NCI-H460 (cell line): ENCODE measurements at regions not wholly inside any gene's neighbourhood (a gene's known extent, or its start where the extent isn't known, plus 50 kb on each side); places are given as distances from the start of the nearest gene placed in this dataset.
"Not testable (repeated sequence)": the region's sequence is repeated elsewhere in the genome, so short reads cannot be mapped to it uniquely, and the experiment has no call there.

Source experiments
- DNase-seq: peaks from one replicate; pipeline ENCODE4 v3.0.0-alpha.2; 2016; ENCODE audit warnings: low read depth; ENCODE audit errors: extremely low read depth

DNA sequence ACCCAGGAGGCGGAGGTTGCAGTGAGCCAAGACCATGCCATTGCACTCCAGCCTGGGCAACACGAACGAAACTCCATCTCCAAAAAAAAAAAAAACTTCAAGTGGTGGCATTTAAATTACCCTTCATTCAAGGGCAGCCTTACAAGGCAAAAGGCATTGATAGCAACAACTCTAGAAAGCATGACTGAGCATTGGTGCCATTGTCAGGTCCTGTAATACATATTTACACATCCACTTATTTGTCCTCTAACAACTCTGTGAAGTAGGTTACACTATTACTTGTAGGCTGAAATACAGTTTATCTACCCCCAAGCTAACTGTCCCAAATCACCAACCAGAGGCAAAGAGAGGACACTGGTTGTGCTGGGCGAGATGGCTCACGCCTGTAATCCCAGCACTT lies 52.7 kb upstream of the LARP1 start:
- DNase-seq = no peak

DNA sequence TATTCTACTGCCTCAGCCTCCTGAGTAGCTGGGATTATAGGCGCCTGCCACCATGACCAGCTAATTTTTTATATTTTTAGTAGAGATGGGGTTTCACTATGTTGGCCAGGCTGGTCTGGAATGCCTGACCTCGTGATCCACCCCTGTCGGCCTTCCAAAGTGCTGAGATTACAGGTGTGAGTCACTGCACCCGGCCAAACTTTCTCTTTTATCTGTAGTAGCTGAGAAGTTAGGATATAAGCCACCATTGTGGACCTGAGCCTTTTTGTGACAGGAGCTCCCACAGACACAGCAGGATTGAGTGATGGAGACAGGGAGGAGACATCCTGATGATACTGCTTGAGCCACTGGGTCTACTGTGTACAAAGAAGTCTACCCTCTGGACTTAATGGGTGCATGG lies 53.5 kb upstream of the LARP1 start:
- not testable (repeated sequence) for DNase-seq

DNA sequence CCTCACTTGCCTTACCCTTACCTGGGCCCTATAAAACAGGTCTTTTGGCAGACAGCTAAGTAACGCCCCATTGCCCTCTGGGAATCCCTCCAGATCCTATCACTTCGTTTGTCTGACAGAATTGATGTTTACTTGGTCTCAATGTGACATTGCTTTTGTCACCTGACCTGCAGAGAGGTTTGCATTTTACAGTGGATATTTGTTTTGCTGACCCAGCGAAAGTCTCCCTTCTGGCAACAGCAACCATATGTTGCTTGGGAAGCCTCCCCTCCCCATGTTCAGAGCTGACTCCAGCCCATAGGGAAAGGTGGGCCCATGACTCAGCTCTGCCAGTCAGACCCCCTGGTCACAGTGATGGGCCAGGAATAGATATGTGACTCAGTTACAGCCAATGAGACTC lies 54.0 kb upstream of the LARP1 start:
- DNase-seq = no peak

DNA sequence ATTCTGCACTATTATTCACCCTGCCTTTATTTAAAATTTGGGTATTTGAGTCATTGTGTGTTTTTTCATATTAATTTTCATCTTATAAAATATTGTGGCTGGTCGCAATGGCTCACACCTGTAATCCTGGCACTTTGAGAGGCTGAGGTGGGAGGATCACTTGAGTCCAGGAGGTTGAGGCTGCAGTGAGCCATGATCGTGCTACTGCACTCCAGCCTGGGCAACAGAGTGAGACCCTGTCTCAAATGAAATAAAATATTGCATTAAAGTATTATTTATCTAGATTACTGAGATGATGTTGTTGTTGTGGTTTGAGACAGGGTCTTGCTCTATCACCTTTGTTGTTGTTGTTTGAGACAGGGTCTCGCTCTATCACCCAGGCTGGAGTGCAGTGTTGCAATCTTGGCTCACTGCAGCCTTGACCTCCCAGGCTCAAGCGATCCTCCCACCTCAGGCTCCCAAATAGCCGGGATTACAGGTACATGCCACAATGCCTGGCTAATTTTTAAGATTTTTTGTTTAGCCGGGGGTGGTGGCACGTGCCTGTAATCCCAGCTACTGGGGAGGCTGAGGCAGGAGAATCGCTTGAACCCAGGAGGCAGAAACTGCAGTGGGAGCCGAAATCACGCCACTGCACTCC lies 54.8 kb upstream of the LARP1 start:
- DNase-seq = not testable (repeated sequence)

DNA sequence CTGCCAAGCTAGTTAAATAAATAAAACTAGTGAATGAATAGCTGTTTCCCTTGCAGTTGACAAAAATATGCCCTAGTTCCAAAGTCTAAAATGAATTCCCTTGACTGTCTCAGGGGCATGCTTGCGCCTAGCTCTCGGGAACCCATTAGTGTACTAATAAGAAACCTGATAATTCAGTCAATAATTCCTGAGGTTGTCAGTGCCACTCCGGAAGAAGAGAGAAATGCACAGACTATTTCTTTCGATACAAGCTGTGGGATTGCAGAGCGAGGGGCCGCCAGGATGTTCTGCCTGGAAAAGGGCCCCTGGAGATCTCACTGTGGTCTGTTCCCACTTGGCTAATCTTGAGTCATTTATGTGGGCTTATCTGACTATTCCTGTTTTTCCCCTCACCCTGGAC lies 56.4 kb upstream of the LARP1 start:
- no peak for DNase-seq

DNA sequence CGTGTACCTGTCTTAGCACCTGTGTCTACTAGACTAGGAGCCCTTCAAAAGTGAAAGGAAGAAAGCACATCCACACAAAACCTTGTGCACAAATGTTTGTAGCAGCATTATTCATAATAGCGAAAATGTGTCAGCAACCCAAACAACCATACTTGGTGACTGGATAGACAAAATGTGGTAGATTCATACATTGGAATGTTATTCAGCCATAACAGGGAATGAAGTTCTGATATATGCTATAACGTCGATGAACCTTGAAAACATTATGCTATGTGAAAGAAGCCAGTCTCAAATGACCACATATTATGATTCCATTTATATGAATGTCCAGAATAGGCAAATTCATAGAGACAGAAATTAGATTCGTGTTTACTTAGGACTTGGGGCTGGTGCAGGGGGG lies 57.8 kb upstream of the LARP1 start:
- DNase-seq = no peak

DNA sequence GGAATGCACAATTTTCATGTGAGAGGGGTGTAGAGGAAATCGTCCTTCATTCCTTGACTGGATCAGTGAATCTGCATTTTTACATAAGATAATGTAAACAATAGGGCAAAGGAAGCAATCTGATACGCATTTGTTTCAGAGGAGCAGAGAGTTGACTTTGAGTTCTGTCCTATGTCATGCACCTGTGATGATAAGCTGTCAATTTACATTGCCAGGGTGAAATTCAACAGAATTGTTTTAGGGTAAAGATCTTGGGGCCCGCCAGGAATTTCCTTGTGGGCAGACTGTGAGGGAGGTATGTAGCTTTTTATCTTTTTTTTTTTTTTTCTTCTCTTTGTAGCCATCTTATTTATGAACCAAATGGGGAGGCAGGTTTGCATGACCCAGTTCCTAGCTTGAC lies 58.3 kb upstream of the LARP1 start:
- no peak for DNase-seq

DNA sequence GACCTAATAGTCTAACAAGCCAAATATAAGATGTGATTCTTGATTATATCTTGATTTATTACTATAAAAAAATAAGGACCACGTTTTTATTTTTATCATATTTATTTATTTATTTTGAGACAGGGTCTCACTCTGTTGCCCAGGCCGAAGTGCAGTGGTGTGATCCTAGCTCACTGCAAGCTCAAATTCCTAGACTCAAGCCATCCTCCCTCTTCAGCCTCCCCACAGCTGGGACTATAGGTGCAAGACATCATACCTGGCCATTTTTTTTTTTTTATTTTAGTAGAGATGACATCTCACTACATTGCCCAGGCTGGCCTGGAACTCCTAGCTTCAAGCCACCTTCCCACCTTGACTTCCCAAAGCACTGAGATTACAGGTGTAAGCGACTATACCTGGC lies 61.0 kb upstream of the LARP1 start:
- no peak for DNase-seq

DNA sequence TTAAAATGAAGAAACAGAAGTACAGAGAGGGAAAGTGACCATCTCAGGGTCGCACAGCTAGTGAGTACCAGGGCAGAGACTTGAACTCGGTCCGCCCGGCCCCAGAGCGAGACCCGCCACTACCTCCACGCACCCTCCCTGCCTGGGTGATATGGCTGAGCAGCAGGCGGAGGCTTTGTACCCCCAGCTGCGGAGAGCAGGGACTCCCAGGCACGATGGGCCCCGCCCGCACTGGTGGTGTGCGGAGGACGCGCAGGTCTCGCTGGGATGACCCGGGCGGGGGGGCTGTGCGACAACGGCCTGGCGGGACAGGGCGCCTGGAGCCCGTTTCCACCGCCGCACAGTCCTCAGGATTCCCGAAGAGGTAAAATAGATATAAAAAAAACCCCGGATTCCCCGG lies 64.7 kb upstream of the LARP1 start:
- no peak for DNase-seq

DNA sequence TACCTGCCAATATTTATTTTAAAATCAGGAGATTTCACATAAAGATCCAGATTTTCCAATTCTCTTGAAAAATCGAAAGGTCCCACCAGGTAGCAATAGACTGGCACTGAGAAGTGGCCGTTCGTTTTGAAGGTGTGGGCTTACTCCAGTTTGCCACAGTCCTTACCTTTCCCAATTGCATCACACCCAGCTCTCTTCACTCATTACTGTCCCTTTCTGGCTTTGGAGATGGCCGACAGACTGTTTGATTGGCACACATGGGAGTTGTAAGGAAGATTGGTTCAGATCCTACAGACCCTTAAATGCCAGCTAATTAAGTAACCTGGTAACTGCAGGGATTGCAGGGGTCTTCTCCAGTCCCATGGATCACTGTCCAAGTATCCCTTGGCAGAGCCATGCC lies 68.7 kb upstream of the LARP1 start:
- no peak for DNase-seq

DNA sequence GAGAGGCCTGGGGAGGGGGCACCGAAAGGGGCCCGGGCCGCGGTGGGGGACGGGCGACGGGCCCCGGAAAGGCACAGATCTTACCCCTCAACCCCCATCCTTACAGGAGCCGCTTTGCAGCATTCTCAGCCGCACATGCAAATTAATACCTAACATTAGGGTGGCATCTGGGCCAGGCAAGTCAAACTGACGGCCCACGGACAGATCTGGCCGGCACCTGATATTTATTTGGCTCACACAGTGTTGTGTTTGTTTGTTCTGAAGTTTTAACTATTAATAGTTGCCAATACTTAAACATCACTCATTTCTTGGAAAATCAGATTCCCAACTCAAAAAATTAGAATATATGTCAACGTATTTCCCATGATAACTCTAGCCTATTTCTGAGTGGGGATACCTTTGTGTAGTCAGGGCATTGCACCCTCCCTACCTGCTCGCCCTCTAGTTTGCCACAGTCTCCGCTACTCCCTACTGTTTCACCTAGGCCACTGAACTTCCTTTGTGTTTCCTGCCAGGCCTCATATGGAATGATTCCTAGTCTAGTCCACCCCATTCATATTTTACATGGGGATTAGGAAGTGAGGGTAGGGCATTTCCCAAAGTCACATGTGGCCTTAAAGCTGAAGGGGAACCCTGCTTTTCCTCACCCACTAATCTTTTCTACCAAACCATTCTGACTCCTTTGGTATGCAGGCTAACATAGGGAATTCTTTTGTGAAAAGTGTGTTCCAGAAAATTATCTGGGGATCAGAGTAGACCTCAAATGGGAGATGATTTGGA lies 71.9 kb upstream of the LARP1 start:
- no peak for DNase-seq

DNA sequence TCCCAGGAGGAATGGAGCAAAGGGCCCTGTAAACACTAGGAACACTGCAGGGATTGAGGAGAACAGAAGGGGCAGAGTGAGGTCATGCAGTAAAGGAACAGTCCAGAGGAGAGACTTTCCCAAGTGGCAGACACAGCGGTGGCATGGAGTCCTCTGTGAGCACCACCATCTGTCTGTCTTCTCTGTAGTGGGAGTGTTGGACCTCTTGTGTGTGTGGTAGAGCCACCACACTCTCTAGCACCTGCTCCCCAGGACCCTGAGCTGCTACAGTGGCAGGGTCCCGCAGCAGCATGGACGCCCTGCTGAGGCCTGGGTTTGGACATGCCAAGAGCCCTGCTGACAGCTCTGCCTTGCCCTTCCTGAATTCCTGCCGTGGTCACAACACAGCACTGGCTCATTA lies 75.7 kb upstream of the LARP1 start:
- no peak for DNase-seq

DNA sequence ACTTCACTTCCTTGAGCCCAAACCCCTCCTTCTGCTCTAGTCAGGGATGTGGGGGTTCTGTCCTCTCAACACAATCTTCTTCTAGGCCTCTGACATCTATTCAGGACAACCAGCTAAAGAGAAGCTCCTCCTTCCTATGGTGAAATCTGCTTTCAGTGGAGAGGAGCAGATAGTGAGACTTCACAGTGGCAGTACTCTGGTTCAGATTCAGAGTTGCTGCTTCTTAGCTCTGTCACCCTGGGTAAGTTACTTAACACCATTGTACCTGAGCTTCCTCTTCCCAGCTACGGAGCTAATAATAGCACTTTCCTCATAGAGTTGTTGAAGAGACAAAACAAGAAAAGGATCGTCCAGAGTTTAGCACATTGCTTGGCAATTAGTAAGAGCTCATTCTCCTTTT lies 77.3 kb upstream of the LARP1 start:
- no peak for DNase-seq

DNA sequence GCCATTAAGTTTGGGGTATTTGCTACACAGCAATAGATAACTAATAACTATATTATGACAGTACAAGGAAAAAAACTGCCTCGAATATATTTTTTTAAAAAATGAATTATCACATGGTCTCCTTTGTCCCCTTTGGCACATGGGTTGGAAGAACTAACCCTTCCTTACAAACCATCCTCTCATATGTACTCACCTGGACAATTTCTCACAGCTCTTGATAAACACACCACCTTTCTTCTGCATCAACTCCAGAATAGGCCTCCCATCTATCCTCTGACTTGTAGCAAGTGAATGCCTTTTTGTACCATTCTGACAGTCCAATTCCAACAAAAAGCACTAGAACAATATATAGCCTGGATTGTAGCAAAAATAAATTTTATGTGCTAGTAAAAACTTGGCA lies 78.7 kb upstream of the LARP1 start:
- no peak for DNase-seq

DNA sequence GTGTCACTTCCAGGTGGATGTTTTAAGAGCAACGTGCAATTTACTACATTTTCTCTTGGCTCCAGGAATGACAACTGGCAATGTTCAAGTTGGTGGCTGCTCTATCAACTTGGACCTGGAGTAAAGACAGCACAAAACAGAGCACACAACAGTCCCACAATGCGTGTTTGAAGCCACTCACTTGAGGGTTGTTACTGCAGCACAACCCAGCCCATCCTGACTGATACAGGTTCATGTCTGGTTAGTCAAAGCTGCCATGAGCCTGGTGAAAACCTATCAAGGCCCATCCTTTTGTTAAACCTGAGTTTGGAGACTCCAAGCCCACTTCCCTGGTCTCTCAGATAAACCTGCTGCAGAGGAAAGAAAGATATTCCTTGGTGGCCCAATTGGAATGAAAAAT lies 81.1 kb upstream of the LARP1 start:
- no peak for DNase-seq

DNA sequence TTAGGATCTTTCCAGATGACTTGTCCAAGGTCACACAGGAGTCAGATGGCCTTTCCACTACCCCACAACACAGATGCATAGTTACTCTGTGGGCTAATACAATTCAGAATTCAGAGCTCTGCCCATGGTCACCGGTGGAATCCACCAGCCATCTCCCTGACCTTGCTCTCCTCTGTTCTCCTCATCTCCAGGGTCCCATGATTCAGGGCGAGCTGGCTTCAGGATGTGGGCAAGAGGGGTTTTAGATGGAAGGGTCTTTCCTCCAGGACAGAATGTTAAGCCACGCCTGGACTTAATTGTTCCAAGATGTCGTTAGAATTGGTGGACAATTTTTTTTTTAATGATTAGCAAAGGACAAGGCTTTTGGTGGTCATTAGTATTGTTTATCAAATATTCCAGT lies 81.7 kb upstream of the LARP1 start:
- no peak for DNase-seq

DNA sequence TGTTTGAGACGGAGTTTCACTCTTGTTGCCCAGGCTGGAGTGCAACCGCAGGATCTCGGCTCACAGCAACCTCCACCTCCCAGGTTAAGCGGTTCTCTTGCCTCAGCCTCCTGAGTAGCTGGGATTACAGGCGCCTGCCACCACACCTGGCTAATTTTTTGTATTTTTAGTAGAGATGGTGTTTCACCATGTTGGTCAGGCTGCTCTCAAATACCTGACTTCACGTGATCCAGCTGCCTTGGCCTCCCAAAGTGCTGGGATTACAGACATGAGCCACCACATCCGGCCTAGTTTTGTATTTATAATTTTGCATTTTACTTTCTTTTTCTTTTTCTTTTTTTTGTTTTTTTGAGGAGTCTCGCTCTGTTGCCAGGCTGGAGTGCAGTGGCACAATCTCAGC lies 85.3 kb upstream of the LARP1 start:
- DNase-seq = not testable (repeated sequence)

DNA sequence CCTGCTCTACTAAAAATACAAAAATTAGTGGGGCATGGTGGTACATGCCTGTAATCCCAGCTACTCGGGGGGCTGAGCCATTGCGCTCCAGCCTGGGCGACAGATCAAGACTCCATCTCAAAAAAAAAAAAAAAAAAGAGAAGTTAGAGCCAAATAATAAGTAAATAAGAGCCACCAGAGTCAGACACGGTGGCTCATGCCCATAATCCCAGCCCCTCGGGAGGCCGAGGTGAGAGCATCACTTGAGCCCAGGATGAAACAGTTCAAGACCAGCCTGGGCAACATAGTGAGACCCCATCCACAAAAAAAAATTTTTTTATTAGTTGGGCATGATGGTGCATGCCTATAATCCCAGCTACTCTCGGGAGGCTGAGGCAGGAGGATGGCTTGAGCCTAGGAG lies 85.8 kb upstream of the LARP1 start:
- DNase-seq = no peak

DNA sequence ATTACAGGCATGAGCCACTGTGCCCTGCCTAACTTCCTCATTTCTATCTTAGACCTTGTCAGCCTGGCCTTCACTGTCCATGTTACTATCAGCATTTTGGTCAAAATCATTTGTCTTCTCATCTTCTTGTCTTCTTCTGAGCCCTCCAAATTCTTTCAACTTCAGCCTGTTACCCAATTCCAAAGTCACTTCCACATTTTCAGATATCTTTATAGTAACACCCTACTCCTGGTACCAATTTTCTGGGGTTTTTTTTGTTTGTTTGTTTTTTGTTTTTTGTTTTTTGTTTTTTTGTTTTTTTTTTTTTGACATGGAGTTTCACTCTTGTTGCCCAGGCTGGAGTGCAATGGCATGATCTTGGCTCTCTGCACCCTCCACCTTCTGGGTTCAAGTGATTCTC lies 90.3 kb upstream of the LARP1 start:
- no peak for DNase-seq

DNA sequence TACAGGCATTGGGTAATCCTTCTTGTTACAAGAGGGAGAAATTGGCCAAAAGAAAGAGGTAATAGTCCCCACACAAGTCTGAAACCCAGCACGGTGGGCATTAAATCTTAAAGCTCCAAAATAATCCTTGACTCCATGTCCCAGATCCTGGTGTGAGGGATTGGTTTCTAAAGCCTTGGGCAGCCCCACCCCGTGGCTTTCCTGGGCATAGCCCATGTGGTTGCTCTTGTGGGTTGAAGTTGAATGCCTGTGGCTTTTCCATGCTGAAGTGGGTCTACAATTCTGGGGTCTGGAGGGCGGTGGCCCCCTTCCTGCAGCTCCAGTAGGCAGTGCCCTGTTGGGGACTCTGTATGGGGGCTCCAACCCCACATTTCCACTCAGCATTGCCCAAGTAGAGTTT lies 91.8 kb upstream of the LARP1 start:
- no peak for DNase-seq

DNA sequence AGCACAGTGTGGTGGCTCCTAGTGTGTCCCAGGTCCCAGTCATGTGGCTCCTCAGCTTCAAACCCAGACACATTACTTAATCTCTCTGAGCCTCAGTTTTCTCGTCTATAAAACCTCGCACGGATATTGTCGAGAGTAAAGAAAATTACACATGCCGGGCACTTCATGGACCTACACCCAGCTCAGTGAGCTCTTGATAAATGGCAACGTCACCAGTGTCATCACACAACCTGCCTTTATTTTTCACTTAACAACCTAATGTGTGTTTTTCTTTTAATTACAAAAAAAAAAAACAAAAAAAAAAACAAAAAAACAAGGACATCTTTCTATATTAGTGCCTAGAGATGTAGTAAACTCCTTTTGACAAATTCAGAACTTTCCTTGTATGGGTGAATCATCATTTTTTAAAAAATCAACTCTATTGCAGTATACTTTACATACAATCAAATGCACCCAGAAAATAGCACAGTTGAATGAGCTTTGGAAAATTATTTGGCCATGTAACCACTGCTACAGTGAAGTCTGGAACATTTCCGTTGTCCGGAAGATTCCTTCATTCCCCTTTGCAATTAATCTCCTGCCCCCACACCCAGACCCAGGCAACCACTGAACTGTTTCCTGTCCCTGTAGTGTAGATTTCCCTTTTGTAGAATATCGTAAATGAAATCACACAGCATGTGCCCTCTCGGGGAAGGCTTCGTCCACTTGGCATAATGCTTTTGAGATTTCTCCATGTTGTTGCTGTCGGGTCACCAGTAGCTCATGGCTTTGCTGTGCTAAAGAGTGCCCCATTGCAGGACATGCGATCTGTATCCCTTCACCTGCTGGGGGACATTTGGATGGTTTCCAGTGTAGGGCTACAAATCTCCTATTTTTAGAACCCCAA lies 100.4 kb upstream of the LARP1 start:
- DNase-seq = no peak
